Left ventricle myocardium inferior (tissue), 1 donor: ENCODE measurements at regions not wholly inside any gene's neighbourhood (a gene's known extent, or its start where the extent isn't known, plus 50 kb on each side); places are given as distances from the start of the nearest gene placed in this dataset.

Experiments
- DNase-seq: peaks from one replicate; pipeline ENCODE4 v3.0.0-alpha.2; 2020
- H3K27ac ChIP-seq: fragments of 200-600 bp; replicated peaks from 2 replicates; pipeline ENCODE4 v1.8.0; 2021
- H3K27me3 ChIP-seq: fragments of 200-600 bp; 2 replicates; pipeline ENCODE4 v1.8.0; 2021; ENCODE audit warnings: low read depth
- H3K36me3 ChIP-seq: fragments of 200-600 bp; 2 replicates; pipeline ENCODE4 v1.8.0; 2021
- H3K4me1 ChIP-seq: fragments of 200-600 bp; 2 replicates; pipeline ENCODE4 v1.8.0; 2021
- H3K4me3 ChIP-seq: fragments of 200-600 bp; 2 replicates; pipeline ENCODE4 v1.8.0; 2021; ENCODE audit warnings: mild to moderate bottlenecking, moderate library complexity
- H3K9me3 ChIP-seq: fragments of 200-600 bp; replicated peaks from 2 replicates; pipeline ENCODE4 v1.8.0; 2021
- CTCF ChIP-seq: fragments of 200-600 bp; IDR thresholded peaks from 2 replicates; pipeline ENCODE4 v1.8.0; 2021; ENCODE audit warnings: antibody characterized with exemption, mild to moderate bottlenecking, borderline replicate concordance
- intact Hi-C: fragments of 100-400 bp; cut with micrococcal nuclease; formaldehyde crosslinking; loops from one replicate; pipeline ENCODE4 v1.11.0; 2022
- donor health status: DM: no; HTN: yes; CAD: no; lungs with severe emphysema.

GRCh38 chr5:166211640-166212039 lies 2079.8 kb upstream of the WWC1 start:
- Histone ChIP-seq H3K4me1 (no peaks in the 10 kb centered on the region), H3K27ac (no peak overlapping the region), H3K36me3 (no peaks in the 10 kb centered on the region), H3K9me3 (no peaks in the 10 kb centered on the region), H3K4me3 (no peak overlapping the region), H3K27me3 (no peaks in the 10 kb centered on the region)
- intact Hi-C loops = no loop called here
- TF ChIP-seq CTCF = no peak
- DNase-seq = no peak

- Histone ChIP-seq H3K4me3 (no peak overlapping the region), H3K9me3 (peaks cover 40% of the 10 kb centered on the region)
- intact Hi-C loops = no loop called here
Observed at GRCh38 chr5:166236327-166236726, 2055.1 kb upstream of the WWC1 start.

GRCh38 chr5:166240705-166241104 lies 2050.7 kb upstream of the WWC1 start:
- no peak for TF ChIP-seq CTCF

More at GRCh38 chr5:166236327-166236726, 2055.1 kb upstream of the WWC1 start:
- no peak for TF ChIP-seq CTCF
- no peaks in the 10 kb centered on the region for H3K36me3 ChIP-seq
- no peak overlapping the region for H3K27ac ChIP-seq
- H3K4me1 ChIP-seq = no peaks in the 10 kb centered on the region
- no peak for DNase-seq
- H3K27me3 ChIP-seq = no peaks in the 10 kb centered on the region

GRCh38 chr5:166245556-166245955 lies 2045.9 kb upstream of the WWC1 start:
- Histone ChIP-seq H3K36me3 (no peaks in the 10 kb centered on the region), H3K27me3 (no peaks in the 10 kb centered on the region), H3K4me1 (no peaks in the 10 kb centered on the region), H3K4me3 (no peak overlapping the region), H3K9me3 (no peaks in the 10 kb centered on the region), H3K27ac (no peak overlapping the region)
- no peak for TF ChIP-seq CTCF
- intact Hi-C loops = no loop called here
- no peak for DNase-seq

More at GRCh38 chr5:166240705-166241104, 2050.7 kb upstream of the WWC1 start:
- peaks cover 20% of the 10 kb centered on the region for H3K9me3 ChIP-seq
- no peak for DNase-seq
- no peak overlapping the region for H3K27ac ChIP-seq
- intact Hi-C loops = no loop called here
- H3K4me1 ChIP-seq = no peaks in the 10 kb centered on the region
- H3K27me3 ChIP-seq = no peaks in the 10 kb centered on the region
- H3K4me3 ChIP-seq = no peak overlapping the region
- H3K36me3 ChIP-seq = no peaks in the 10 kb centered on the region

GRCh38 chr5:166251786-166252185 lies 2039.7 kb upstream of the WWC1 start:
- H3K9me3 ChIP-seq = no peaks in the 10 kb centered on the region
- no peak for DNase-seq
- H3K4me1 ChIP-seq = no peaks in the 10 kb centered on the region
- no peak for TF ChIP-seq CTCF
- H3K27me3 ChIP-seq = no peaks in the 10 kb centered on the region
- intact Hi-C loops = no loop called here
- no peak overlapping the region for H3K27ac ChIP-seq
- no peaks in the 10 kb centered on the region for H3K36me3 ChIP-seq
- no peak overlapping the region for H3K4me3 ChIP-seq

GRCh38 chr5:166257661-166258060 lies 2033.8 kb upstream of the WWC1 start:
- no peaks in the 10 kb centered on the region for H3K9me3 ChIP-seq
- intact Hi-C loops = no loop called here
- TF ChIP-seq CTCF = no peak

More at GRCh38 chr5:166257661-166258060, 2033.8 kb upstream of the WWC1 start:
- H3K36me3 ChIP-seq = no peaks in the 10 kb centered on the region
- DNase-seq = no peak
- H3K27ac ChIP-seq = no peak overlapping the region
- H3K4me1 ChIP-seq = no peaks in the 10 kb centered on the region
- H3K4me3 ChIP-seq = no peak overlapping the region
- no peaks in the 10 kb centered on the region for H3K27me3 ChIP-seq
